Fibroblast of skin of left biceps (primary cell): ENCODE measurements at regions not wholly inside any gene's neighbourhood (a gene's known extent, or its start where the extent isn't known, plus 50 kb on each side); places are given as distances from the start of the nearest gene placed in this dataset.
"Not testable (repeated sequence)": the region's sequence is repeated elsewhere in the genome, so short reads cannot be mapped to it uniquely, and the experiment has no call there.

Experiments used
- DNase-seq, 2 experiments: peaks; one replicate each; pipeline ENCODE4 v3.0.0-alpha.2; 2013; ENCODE audit warnings: low read depth in 2 of 2

- no peak for DNase-seq
Observed at GRCh38 chr2:72031346-72032110, 116.1 kb downstream of the CYP26B1 start.

- DNase-seq = no peak
Observed at GRCh38 chr2:72028996-72029395, 118.7 kb downstream of the CYP26B1 start.

GRCh38 chr2:72028351-72028995, 119.2 kb downstream of the CYP26B1 start:
- no peak for DNase-seq

- no peak for DNase-seq
Observed at GRCh38 chr2:72027426-72028161, 120.1 kb downstream of the CYP26B1 start.

GRCh38 chr2:72026819-72027425, 120.7 kb downstream of the CYP26B1 start:
- DNase-seq = no peak

GRCh38 chr2:72024451-72025175, 123.0 kb downstream of the CYP26B1 start:
- DNase-seq = no peak

GRCh38 chr2:72023678-72024390, 123.8 kb downstream of the CYP26B1 start:
- DNase-seq = no peak

- not testable (repeated sequence) for DNase-seq
Observed at GRCh38 chr2:72021371-72021770, 126.3 kb downstream of the CYP26B1 start.

GRCh38 chr2:72015266-72015665, 132.4 kb downstream of the CYP26B1 start:
- no peak for DNase-seq

GRCh38 chr2:72014831-72015230, 132.8 kb downstream of the CYP26B1 start:
- no peak for DNase-seq

GRCh38 chr2:72013726-72014125, 133.9 kb downstream of the CYP26B1 start:
- DNase-seq = no peak

GRCh38 chr2:72012886-72013574, 134.6 kb downstream of the CYP26B1 start:
- DNase-seq = no peak

GRCh38 chr2:72011791-72012190, 135.9 kb downstream of the CYP26B1 start:
- DNase-seq = no peak

- no peak for DNase-seq
Observed at GRCh38 chr2:72011370-72011689, 136.3 kb downstream of the CYP26B1 start.

GRCh38 chr2:72010647-72011369, 136.9 kb downstream of the CYP26B1 start:
- DNase-seq = no peak

GRCh38 chr2:72008608-72009007, 139.1 kb downstream of the CYP26B1 start:
- no peak for DNase-seq

- no peak for DNase-seq
Observed at GRCh38 chr2:72007402-72007801, 140.3 kb downstream of the CYP26B1 start.

- DNase-seq = no peak
Observed at GRCh38 chr2:72006188-72006736, 141.4 kb downstream of the CYP26B1 start.

- no peak for DNase-seq
Observed at GRCh38 chr2:72004976-72005375, 142.7 kb downstream of the CYP26B1 start.
